GM23338 (cell line): ENCODE measurements at regions not wholly inside any gene's neighbourhood (a gene's known extent, or its start where the extent isn't known, plus 50 kb on each side); places are given as distances from the start of the nearest gene placed in this dataset.

Source experiments
- ATAC-seq: fragments of 200-7000 bp; cut with Tn5 transposase; 3 replicates; pipeline ENCODE4 v1.9.1; 2020
- DNase-seq: peaks from one replicate; pipeline ENCODE4 v3.0.0-alpha.2; 2015; ENCODE audit warnings: low spot score
- H2AFZ ChIP-seq: fragments of 200-600 bp; sonication (generic); 2 replicates; pipeline ENCODE4 v1.8.0; 2016; ENCODE audit warnings: antibody characterized with exemption, mild to moderate bottlenecking, moderate library complexity
- H3F3A ChIP-seq: fragments of 200-600 bp; sonication (generic); replicated peaks from 2 replicates; pipeline ENCODE4 v1.8.0; 2017; ENCODE audit warnings: antibody characterized with exemption, mixed run types, low read depth
- H3K27ac ChIP-seq: fragments of 200-600 bp; sonication (generic); 2 replicates; pipeline ENCODE4 v1.6.1; 2016; ENCODE audit warnings: low read depth
- H3K27me3 ChIP-seq: fragments of 200-600 bp; sonication (generic); 2 replicates; pipeline ENCODE4 v1.8.0; 2016; ENCODE audit warnings: mild to moderate bottlenecking, mixed run types, moderate library complexity; ENCODE audit not compliant: insufficient read depth
- H3K36me3 ChIP-seq: fragments of 200-600 bp; sonication (generic); 2 replicates; pipeline ENCODE4 v1.8.0; 2016; ENCODE audit warnings: mild to moderate bottlenecking; ENCODE audit not compliant: insufficient read depth
- H3K4me1 ChIP-seq: fragments of 200-600 bp; sonication (generic); 2 replicates; pipeline ENCODE4 v1.8.0; 2016; ENCODE audit warnings: mild to moderate bottlenecking, moderate library complexity; ENCODE audit not compliant: insufficient read depth
- H3K4me2 ChIP-seq: fragments of 200-600 bp; sonication (generic); 2 replicates; pipeline ENCODE4 v1.7.1; 2017; ENCODE audit warnings: mixed run types
- H3K4me3 ChIP-seq: fragments of 200-600 bp; sonication (generic); 2 replicates; pipeline ENCODE4 v1.6.1; 2016; ENCODE audit warnings: mixed run types
- H3K79me2 ChIP-seq: fragments of 200-600 bp; sonication (generic); replicated peaks from 2 replicates; pipeline ENCODE4 v1.8.0; 2017; ENCODE audit warnings: mild to moderate bottlenecking; ENCODE audit not compliant: insufficient read depth
- H3K9me2 ChIP-seq: fragments of 200-600 bp; sonication (generic); 2 replicates; pipeline ENCODE4 v1.8.0; 2017; ENCODE audit not compliant: insufficient read depth
- H4K20me1 ChIP-seq: fragments of 200-600 bp; sonication (generic); replicated peaks from 2 replicates; pipeline ENCODE4 v1.8.0; 2017; ENCODE audit warnings: mild to moderate bottlenecking; ENCODE audit not compliant: insufficient read depth
- H3K27ac Mint-ChIP-seq: 2 replicates; pipeline ENCODE4 v1.8.0; 2020; ENCODE audit warnings: inconsistent platforms, mild to moderate bottlenecking, moderate library complexity, mixed read lengths
- H3K27me3 Mint-ChIP-seq: 3 replicates; pipeline ENCODE4 v1.8.0; 2022; ENCODE audit warnings: low read depth, mild to moderate bottlenecking, moderate library complexity, mixed read lengths, inconsistent platforms; ENCODE audit not compliant: insufficient read depth, poor library complexity
- H3K36me3 Mint-ChIP-seq: 3 replicates; pipeline ENCODE4 v1.8.0; 2021; ENCODE audit warnings: low read depth, mild to moderate bottlenecking, inconsistent platforms, moderate library complexity, mixed read lengths
- H3K4me1 Mint-ChIP-seq: 3 replicates; pipeline ENCODE4 v1.8.0; 2020; ENCODE audit warnings: mild to moderate bottlenecking, inconsistent platforms, mixed read lengths
- H3K4me3 Mint-ChIP-seq: 3 replicates; pipeline ENCODE4 v1.8.0; 2021; ENCODE audit warnings: moderate library complexity, mild to moderate bottlenecking, inconsistent platforms, mixed read lengths
- H3K9me3 Mint-ChIP-seq: 3 replicates; pipeline ENCODE4 v1.8.0; 2020; ENCODE audit warnings: moderate library complexity, mild to moderate bottlenecking, inconsistent platforms, mixed read lengths
- CREB1 ChIP-seq: fragments of 250-450 bp; sonication (Bioruptor Pico); IDR thresholded peaks from 2 replicates; pipeline ENCODE4 v1.5.0; 2020; ENCODE audit warnings: low read depth, mild to moderate bottlenecking, moderate library complexity
- ETS1 ChIP-seq: IDR thresholded peaks from 2 replicates; pipeline ENCODE4 v1.6.1; 2016; ENCODE audit warnings: antibody characterized with exemption
- JUNB ChIP-seq: IDR thresholded peaks from one replicate; pipeline ENCODE4 v1.6.1; 2016; ENCODE audit warnings: antibody characterized with exemption; ENCODE audit not compliant: unreplicated experiment
- STAT1 ChIP-seq: IDR thresholded peaks from one replicate; pipeline ENCODE4 v1.6.1; 2016; ENCODE audit warnings: antibody characterized with exemption; ENCODE audit not compliant: unreplicated experiment
- ZNF114 ChIP-seq: fragments of 250-450 bp; sonication (Bioruptor Pico); IDR thresholded peaks from 2 replicates; pipeline ENCODE4 v1.5.0; 2020; ENCODE audit warnings: mild to moderate bottlenecking, moderate library complexity
- ZNF331 ChIP-seq: fragments of 250-450 bp; sonication (Bioruptor Pico); IDR thresholded peaks from 2 replicates; pipeline ENCODE4 v1.5.0; 2020; ENCODE audit warnings: low read depth, mild to moderate bottlenecking, moderate library complexity
- ZNF462 ChIP-seq: fragments of 250-450 bp; sonication (Bioruptor Pico); IDR thresholded peaks from 2 replicates; pipeline ENCODE4 v1.5.0; 2020; ENCODE audit warnings: mild to moderate bottlenecking, moderate library complexity

- ATAC-seq, result no peak; the same call in 2 of the 3 replicates
- H3K4me3 Mint-ChIP-seq, result no peak overlapping the region
Observed at GRCh38 chr9:136610426-136610825, 52.3 kb upstream of the EGFL7 start.

More at GRCh38 chr9:136610426-136610825, 52.3 kb upstream of the EGFL7 start:
- H4K20me1 ChIP-seq, result no peaks in the 10 kb centered on the region
- H3K36me3 ChIP-seq, result no peaks in the 10 kb centered on the region
- H3K27ac Mint-ChIP-seq, result no peak overlapping the region
- no peak overlapping the region for H3K27ac ChIP-seq
- H3K27me3 ChIP-seq, result no peaks in the 10 kb centered on the region
- H3K4me2 ChIP-seq, result no peak overlapping the region
- no peaks in the 10 kb centered on the region for H3K4me1 ChIP-seq
- H2AFZ ChIP-seq, result no peak overlapping the region
- H3K4me3 ChIP-seq, result no peak overlapping the region
- no peaks in the 10 kb centered on the region for H3F3A ChIP-seq
- H3K4me1 Mint-ChIP-seq, result peaks cover 18% of the 10 kb centered on the region
- no peak for DNase-seq
- H3K9me2 ChIP-seq, result no peaks in the 10 kb centered on the region
- H3K36me3 Mint-ChIP-seq, result no peaks in the 10 kb centered on the region; the same call in 2 of the 3 replicates
- H3K79me2 ChIP-seq, result no peaks in the 10 kb centered on the region
- no peaks in the 10 kb centered on the region for H3K9me3 Mint-ChIP-seq
- TF ChIP-seq CREB1 (CRISPR knock-in tag), result no peak
- no peak for TF ChIP-seq ETS1
- TF ChIP-seq JUNB, result no peak
- TF ChIP-seq ZNF331 (CRISPR knock-in tag), result no peak
- TF ChIP-seq ZNF114 (CRISPR knock-in tag), result no peak
- TF ChIP-seq ZNF462 (CRISPR knock-in tag), result no peak
- no peak for TF ChIP-seq STAT1
- H3K27me3 Mint-ChIP-seq, result peaks cover 17% of the 10 kb centered on the region
